ENCODE measurements at regions not wholly inside any gene's neighbourhood (a gene's known extent, or its start where the extent isn't known, plus 50 kb on each side); places are given as distances from the start of the nearest gene placed in this dataset.

DNA sequence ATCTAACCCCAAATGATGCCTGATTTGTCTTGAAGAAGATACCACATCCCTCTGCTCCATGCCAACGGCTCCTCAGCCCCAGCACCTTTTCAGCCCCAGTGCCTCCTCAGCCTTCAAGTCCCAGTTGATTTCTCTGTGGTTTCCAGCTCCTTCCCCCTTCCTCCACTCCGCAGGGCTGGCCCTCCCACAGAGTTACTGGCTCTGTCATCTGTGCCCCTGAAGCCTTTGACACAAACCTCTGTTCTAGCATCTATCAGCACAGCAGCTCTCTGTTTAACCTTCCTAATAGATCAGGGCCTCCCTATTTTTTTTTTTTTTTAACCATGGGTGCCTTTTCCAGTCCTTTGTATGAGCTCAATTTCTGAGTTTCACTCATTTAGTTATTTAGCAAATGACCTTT lies 201.3 kb upstream of the CXCR4 start:
- TF ChIP-seq, protein P1, sequence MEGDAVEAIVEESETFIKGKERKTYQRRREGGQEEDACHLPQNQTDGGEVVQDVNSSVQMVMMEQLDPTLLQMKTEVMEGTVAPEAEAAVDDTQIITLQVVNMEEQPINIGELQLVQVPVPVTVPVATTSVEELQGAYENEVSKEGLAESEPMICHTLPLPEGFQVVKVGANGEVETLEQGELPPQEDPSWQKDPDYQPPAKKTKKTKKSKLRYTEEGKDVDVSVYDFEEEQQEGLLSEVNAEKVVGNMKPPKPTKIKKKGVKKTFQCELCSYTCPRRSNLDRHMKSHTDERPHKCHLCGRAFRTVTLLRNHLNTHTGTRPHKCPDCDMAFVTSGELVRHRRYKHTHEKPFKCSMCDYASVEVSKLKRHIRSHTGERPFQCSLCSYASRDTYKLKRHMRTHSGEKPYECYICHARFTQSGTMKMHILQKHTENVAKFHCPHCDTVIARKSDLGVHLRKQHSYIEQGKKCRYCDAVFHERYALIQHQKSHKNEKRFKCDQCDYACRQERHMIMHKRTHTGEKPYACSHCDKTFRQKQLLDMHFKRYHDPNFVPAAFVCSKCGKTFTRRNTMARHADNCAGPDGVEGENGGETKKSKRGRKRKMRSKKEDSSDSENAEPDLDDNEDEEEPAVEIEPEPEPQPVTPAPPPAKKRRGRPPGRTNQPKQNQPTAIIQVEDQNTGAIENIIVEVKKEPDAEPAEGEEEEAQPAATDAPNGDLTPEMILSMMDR (IDR thresholded peaks at IDR 0.05) = no peak
- TF ChIP-seq POLR2A (IDR thresholded peaks at IDR 0.05) = no peak

All from breast epithelium (tissue), 3 donors.